Heart left ventricle (tissue), 16 donors: ENCODE measurements at regions not wholly inside any gene's neighbourhood (a gene's known extent, or its start where the extent isn't known, plus 50 kb on each side); places are given as distances from the start of the nearest gene placed in this dataset.

Experiments used
- ATAC-seq, 4 donors: fragments of 200-7000 bp; cut with Tn5 transposase; one replicate each; pipeline ENCODE4 v1.9.1; 2020 to 2022; ENCODE audit warnings: moderate library complexity in 4 of 4, mild to moderate bottlenecking in 3 of 4, moderate number of reproducible peaks in 1 of 4
- DNase-seq, 5 donors: peaks; one replicate each; pipeline ENCODE4 v3.0.0-alpha.2; 2020
- H3K27ac ChIP-seq, 12 donors: fragments of 200-600 bp; sonication (generic) in 4 of 12; one replicate each; pipeline versions ENCODE4 v1.5.0 to v1.8.0; 2016 to 2022; ENCODE audit warnings: mild to moderate bottlenecking in 2 of 12
- H3K27me3 ChIP-seq, 9 donors: fragments of 200-600 bp; sonication (generic) in 2 of 9; one replicate each; pipeline versions ENCODE4 v1.5.1 to v1.8.0; 2016 to 2022; ENCODE audit warnings: mild to moderate bottlenecking in 3 of 9
- H3K36me3 ChIP-seq, 9 donors: fragments of 200-600 bp; sonication (generic) in 2 of 9; one replicate each; pipeline versions ENCODE4 v1.5.0 to v1.8.0; 2018 to 2022; ENCODE audit warnings: mild to moderate bottlenecking in 2 of 9
- H3K4me1 ChIP-seq, 12 donors: fragments of 200-600 bp; sonication (generic) in 4 of 12; one replicate each; pipeline versions ENCODE4 v1.5.0 to v1.8.0; 2016 to 2022; ENCODE audit warnings: mild to moderate bottlenecking in 3 of 12
- H3K4me3 ChIP-seq, 12 donors: fragments of 200-600 bp; sonication (generic) in 4 of 12; one replicate each; pipeline versions ENCODE4 v1.5.0 to v1.8.0; 2017 to 2022; ENCODE audit warnings: mild to moderate bottlenecking in 9 of 12, moderate library complexity in 4 of 12
- H3K9me3 ChIP-seq, 12 donors: fragments of 200-600 bp; sonication (generic) in 4 of 12; one replicate each; pipeline versions ENCODE4 v1.5.0 to v1.8.0; 2016 to 2022; ENCODE audit warnings: mild to moderate bottlenecking in 1 of 12
- CTCF ChIP-seq, 12 donors: fragments of 200-600 bp; sonication (generic) in 4 of 12; IDR thresholded peaks; one replicate each; pipeline versions ENCODE4 v1.5.0 to v1.8.0; 2018 to 2022; ENCODE audit warnings: antibody characterized with exemption in 12 of 12, mild to moderate bottlenecking in 5 of 12
- POLR2A ChIP-seq, 2 donors: fragments of 450-650 bp; IDR thresholded peaks; one replicate each; pipeline ENCODE4 v1.6.1; 2017; ENCODE audit warnings: antibody characterized with exemption in 2 of 2, mild to moderate bottlenecking in 2 of 2, moderate library complexity in 2 of 2
- WGBS, 4 donors: extraction: QIAGEN DNeasy Blood & Tissue Kit in 2 of 4; methylation state at CpG; one replicate each; pipeline versions ENCODE4 v1.1.5 to v1.1.7; 2013 to 2018; 5-methylcytosine and 5-hydroxymethylcytosine counted together
- intact Hi-C, 10 donors: fragments of 100-400 bp; cut with DNase I; formaldehyde crosslinking; loops; one replicate each; pipeline versions ENCODE4 v1.11.1 to v1.14.2; 2022
- donor health status: ischemic (EF 13 %, LVEDD 7.1; RV severe dilation, severe dysfunction).
- donor health status: healthy with polysubstance abuse.
- donor health status: DM: no; HTN: yes; CAD: no.
- donor health status: DM: no; HTN: no; CAD: no.
- donor health status: ischemic (EF 25% LVEDD 6.9; RV normal size, moderate dysfunction).
- donor health status: ischemic (EF 25% LVEDD 5.7; RV mildly dilated, moderate dysfunction).
- donor health status: healthy.
- donor health status: DM: yes; HTN: yes; CAD: no.
- donor health status: ischemic (EF 35%, LVEDD 5.7; RV mildly dilated, moderate dysfunction).
- donor health status: nonischemic (EF 11% LVEDD 7.7; RV severe dilation, severe dysfunction).
- donor health status: DM: yes; HTN: yes; CAD: no.
- donor health status: PGD.
- donor health status: ischemic (EF 29% LVEDD 5.4; RV normal size, mild dysfunction).
- donor health status: nonischemic (EF 23%, LVEDD 6.1; RV moderate dilation, normal function).

GRCh38 chr9:14455243-14455642 is 141.3 kb upstream of the NFIB start:
- intact Hi-C loops = no loop called here
- DNase-seq (no peak), ATAC-seq (no peak)
- WGBS, 4 donors = 91 to 98% (median 94%) methylated on average over 2 of the region's 2 CpGs
- H3K27me3 ChIP-seq = no peaks in the 10 kb centered on the region
- H3K9me3 ChIP-seq = no peaks in the 10 kb centered on the region
- no peaks in the 10 kb centered on the region for H3K36me3 ChIP-seq
- H3K27ac ChIP-seq = no peak overlapping the region
- H3K4me3 ChIP-seq = no peak overlapping the region
- H3K4me1 ChIP-seq = no peaks in the 10 kb centered on the region
- TF ChIP-seq CTCF (IDR thresholded peaks at IDR 0.05) (no peak), POLR2A (IDR thresholded peaks at IDR 0.05) (no peak)

DNA sequence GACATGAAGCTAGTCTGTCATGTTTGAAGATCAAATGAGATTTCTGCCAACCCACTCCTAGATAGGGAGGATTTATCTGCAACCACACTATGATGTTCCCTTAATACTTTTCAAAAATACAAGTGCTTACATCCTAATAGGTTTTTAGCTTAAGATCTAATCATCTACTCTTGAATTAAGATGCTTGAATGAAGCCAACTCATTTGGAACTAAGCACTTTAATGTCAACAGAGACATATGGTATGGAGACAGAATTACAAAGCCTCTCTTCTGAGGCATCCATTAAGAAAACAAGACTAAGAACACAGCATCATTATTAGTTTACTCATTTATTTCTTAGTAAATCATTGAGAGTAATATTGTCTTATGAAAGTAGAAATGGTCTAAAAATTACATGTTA is 139.3 kb upstream of the NFIB start:
- intact Hi-C loops = no loop called here
- ATAC-seq = no peak
- H3K27ac ChIP-seq = no peak overlapping the region
- H3K4me3 ChIP-seq = no peak overlapping the region
- TF ChIP-seq POLR2A (IDR thresholded peaks at IDR 0.05) = no peak
- TF ChIP-seq CTCF (IDR thresholded peaks at IDR 0.05) = no peak
- H3K36me3 ChIP-seq = no peaks in the 10 kb centered on the region
- no peaks in the 10 kb centered on the region for H3K9me3 ChIP-seq
- no peaks in the 10 kb centered on the region for H3K27me3 ChIP-seq
- DNase-seq = no peak
- H3K4me1 ChIP-seq = no peaks in the 10 kb centered on the region

DNA sequence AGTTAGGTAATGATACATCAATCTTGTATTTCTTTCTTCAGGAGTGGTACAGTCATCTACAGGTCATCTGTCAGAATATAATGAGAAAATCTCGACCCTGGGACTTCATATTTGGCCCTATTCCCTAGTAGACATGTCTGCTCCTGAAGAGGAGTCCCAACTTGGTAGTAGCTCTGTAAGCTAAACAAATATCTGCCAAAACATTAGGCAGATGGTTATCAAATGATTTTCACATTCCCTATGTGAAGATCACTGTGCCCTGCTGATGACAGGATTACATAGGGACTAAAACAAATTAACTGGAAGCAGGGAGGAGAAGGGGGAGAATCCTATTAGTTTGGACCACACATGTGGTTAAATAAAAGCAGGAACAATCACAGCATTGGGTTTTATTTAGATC is 138.6 kb upstream of the NFIB start:
- ATAC-seq (no peak), DNase-seq (no peak)
- Histone ChIP-seq H3K27ac (no peak overlapping the region), H3K27me3 (no peaks in the 10 kb centered on the region), H3K4me3 (no peak overlapping the region), H3K36me3 (no peaks in the 10 kb centered on the region), H3K9me3 (peaks cover 0 to 6% (median 0%) of the 10 kb centered on the region in 12 donors), H3K4me1 (no peaks in the 10 kb centered on the region)
- no peak for TF ChIP-seq POLR2A (IDR thresholded peaks at IDR 0.05)
- no peak for TF ChIP-seq CTCF (IDR thresholded peaks at IDR 0.05)
- WGBS, 4 donors = 46 to 63% (median 56%) methylated on average over 1 of the region's 1 CpG
- intact Hi-C loops = no loop called here

DNA sequence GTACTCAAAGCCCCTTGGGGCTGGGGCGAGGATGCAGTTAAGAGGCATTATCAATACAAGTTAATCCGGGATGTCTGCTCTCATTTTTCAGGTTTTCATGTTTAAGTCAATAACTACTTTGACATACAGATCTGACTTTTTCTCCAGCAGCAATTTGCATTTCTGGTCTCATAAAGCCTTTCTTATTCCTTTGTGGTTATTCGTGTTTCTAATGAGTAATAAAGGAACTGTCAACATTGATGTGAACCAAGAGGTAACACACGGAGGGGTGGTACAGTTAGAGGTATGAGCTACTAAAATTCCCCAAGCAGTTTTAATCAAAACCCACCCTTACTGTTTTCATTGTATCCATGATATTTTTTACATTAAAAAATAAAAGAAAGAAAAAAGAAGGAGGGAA is 138.0 kb upstream of the NFIB start:
- WGBS, 4 donors = 79 to 83% (median 82%) methylated on average over 4 of the region's 4 CpGs
- DNase-seq (no peak), ATAC-seq (no peak)
- H3K4me1 ChIP-seq = no peaks in the 10 kb centered on the region
- no peak overlapping the region for H3K27ac ChIP-seq
- H3K36me3 ChIP-seq = no peaks in the 10 kb centered on the region
- no peaks in the 10 kb centered on the region for H3K27me3 ChIP-seq
- peaks cover 0 to 12% (median 1%) of the 10 kb centered on the region in 12 donors for H3K9me3 ChIP-seq
- intact Hi-C loops = no loop called here
- TF ChIP-seq POLR2A (IDR thresholded peaks at IDR 0.05) (no peak), CTCF (IDR thresholded peaks at IDR 0.05) (no peak)
- H3K4me3 ChIP-seq = no peak overlapping the region
